Keratinocyte (primary cell): ENCODE measurements at regions not wholly inside any gene's neighbourhood (a gene's known extent, or its start where the extent isn't known, plus 50 kb on each side); places are given as distances from the start of the nearest gene placed in this dataset.

ENCODE experiments used
- DNase-seq: peaks from one replicate; pipeline ENCODE4 v3.0.0-alpha.2; 2011; ENCODE audit warnings: low read depth, missing footprints, low spot score
- FAIRE-seq: peaks from 2 replicates; lab custom pipeline; 2011; peaks lifted over from hg19 to GRCh38; lab: Jason Lieb, UNC
- H2AFZ ChIP-seq: 2 replicates; pipeline ENCODE4 v1.6.0; 2012; ENCODE audit warnings: low read length, control low read depth, inconsistent platforms; ENCODE audit not compliant: control insufficient read depth
- H3K27ac ChIP-seq: 2 replicates; pipeline ENCODE4 v1.5.1; 2011; ENCODE audit warnings: low read length; ENCODE audit not compliant: control insufficient read depth, insufficient read depth
- H3K27me3 ChIP-seq: 3 replicates; pipeline ENCODE4 v1.6.0; 2011; ENCODE audit warnings: low read length; ENCODE audit not compliant: control insufficient read depth, insufficient read depth; ENCODE audit errors: extremely low read depth
- H3K36me3 ChIP-seq, 2 experiments: 2 replicates in 1 of 2; 3 replicates in 1 of 2; pipeline ENCODE4 v1.5.1; 2011; ENCODE audit warnings: low read length in 2 of 2, mild to moderate bottlenecking in 1 of 2; ENCODE audit not compliant: control insufficient read depth in 2 of 2, insufficient read depth in 2 of 2; ENCODE audit errors: extremely low read depth in 1 of 2
- H3K4me1 ChIP-seq: 3 replicates; pipeline ENCODE4 v1.5.1; 2011; ENCODE audit warnings: low read length; ENCODE audit not compliant: control insufficient read depth, insufficient read depth; ENCODE audit errors: extremely low read depth
- H3K4me2 ChIP-seq: 3 replicates; pipeline ENCODE4 v1.6.0; 2011; ENCODE audit warnings: low read depth, low read length; ENCODE audit not compliant: control insufficient read depth, insufficient read depth; ENCODE audit errors: extremely low read depth
- H3K4me3 ChIP-seq, 3 experiments: fragments of 200-600 bp in 1 of 3; sonication (generic) in 1 of 3; 2 replicates in 2 of 3; 3 replicates in 1 of 3; pipeline ENCODE4 v1.5.1; 2011 to 2016; ENCODE audit warnings: low read length in 3 of 3, mild to moderate bottlenecking in 3 of 3, control low read depth in 2 of 3, inconsistent platforms in 1 of 3, low read depth in 1 of 3, mixed read lengths in 1 of 3, mixed run types in 1 of 3, moderate library complexity in 1 of 3; ENCODE audit not compliant: control insufficient read depth in 2 of 3, insufficient read depth in 2 of 3; ENCODE audit errors: extremely low read depth in 1 of 3
- H3K79me2 ChIP-seq: 2 replicates; pipeline ENCODE4 v1.6.0; 2012; ENCODE audit warnings: low read length; ENCODE audit not compliant: control insufficient read depth, insufficient read depth
- H3K9ac ChIP-seq: 3 replicates; pipeline ENCODE4 v1.6.0; 2011; ENCODE audit warnings: low read length; ENCODE audit not compliant: control insufficient read depth, insufficient read depth; ENCODE audit errors: extremely low read depth
- H3K9me1 ChIP-seq: 3 replicates; pipeline ENCODE4 v1.6.0; 2011; ENCODE audit warnings: low read length; ENCODE audit not compliant: control insufficient read depth, insufficient read depth; ENCODE audit errors: extremely low read depth
- H3K9me3 ChIP-seq: 2 replicates; pipeline ENCODE4 v1.5.1; 2012; ENCODE audit warnings: low read depth, low read length; ENCODE audit not compliant: control insufficient read depth
- H4K20me1 ChIP-seq: 3 replicates; pipeline ENCODE4 v1.6.0; 2011; ENCODE audit warnings: low read length; ENCODE audit not compliant: control insufficient read depth, insufficient read depth; ENCODE audit errors: extremely low read depth
- CTCF ChIP-seq, 3 experiments: IDR thresholded peaks in 1 of 3; conservative IDR thresholded peaks in 1 of 3; optimal IDR thresholded peaks in 1 of 3; 2 replicates in 2 of 3; 3 replicates in 1 of 3; pipeline versions ENCODE3 to v1.5.1; 2011; ENCODE audit warnings: low read length in 3 of 3, mild to moderate bottlenecking in 3 of 3, moderate library complexity in 2 of 3, control low read depth in 1 of 3, inconsistent platforms in 1 of 3; ENCODE audit not compliant: insufficient read depth in 2 of 3; ENCODE audit errors: extremely low read depth in 1 of 3
- EZH2 ChIP-seq: IDR thresholded peaks from one replicate; pipeline ENCODE4 v1.6.1; 2012; ENCODE audit warnings: inconsistent platforms, mild to moderate bottlenecking, low read length, moderate library complexity
- dilution Hi-C: fragments of 300-500 bp; cut with MboI; formaldehyde crosslinking; loops from one replicate; pipeline ENCODE4 v1.7.0; 2020; ENCODE audit warnings: low sequenced_read_pairs; ENCODE audit not compliant: extremely low pct_ligation_motif_present

GRCh38 chr17:13107676-13108235 is 89.9 kb upstream of the ELAC2 start:
- Histone ChIP-seq H3K79me2 (no peaks in the 10 kb centered on the region), H3K27me3 (no peaks in the 10 kb centered on the region)
- no peak for DNase-seq

DNA sequence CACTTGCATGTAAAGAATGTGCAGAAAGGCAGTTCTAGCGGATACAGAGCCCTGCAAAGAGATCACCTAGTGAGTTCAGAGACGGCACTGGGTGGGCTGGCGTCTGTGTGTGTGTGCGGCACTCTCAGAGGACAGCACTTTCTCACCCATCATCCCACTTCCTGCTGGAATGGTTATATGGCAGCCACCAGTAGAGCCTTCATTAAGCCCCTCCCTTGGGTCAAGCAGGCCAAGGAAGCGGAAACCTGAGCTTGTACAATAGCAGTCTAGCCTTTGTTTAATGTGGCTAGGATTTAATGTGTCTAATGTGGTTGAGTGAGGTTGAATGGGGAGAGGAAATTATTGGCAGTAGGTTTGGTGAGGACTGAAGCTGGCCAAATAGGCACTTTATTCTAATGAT is 88.3 kb upstream of the ELAC2 start:
- no peak overlapping the region for H3K27ac ChIP-seq
- dilution Hi-C loops, result no loop called here
- H2AFZ ChIP-seq, result no peak overlapping the region
- no peak for FAIRE-seq
- H4K20me1 ChIP-seq, result no peaks in the 10 kb centered on the region
- H3K9ac ChIP-seq, result no peak overlapping the region
- H3K9me3 ChIP-seq, result no peaks in the 10 kb centered on the region
- no peak for DNase-seq
- H3K4me2 ChIP-seq, result no peak overlapping the region
- no peaks in the 10 kb centered on the region for H3K4me1 ChIP-seq
- H3K36me3 ChIP-seq, result no peaks in the 10 kb centered on the region
- H3K79me2 ChIP-seq, result no peaks in the 10 kb centered on the region
- H3K27me3 ChIP-seq, result no peaks in the 10 kb centered on the region
- TF ChIP-seq EZH2 (no peak), CTCF (optimal IDR thresholded peaks at IDR 0.05 in 1 of 3, IDR thresholded peaks at IDR 0.05 in 1 of 3, conservative IDR thresholded peaks at IDR 0.05 in 1 of 3; ENCODE audit: extremely low read depth in 1 of 3, insufficient read depth in 2 of 3, low read length in 3 of 3) (no peak)
- no peaks in the 10 kb centered on the region for H3K9me1 ChIP-seq
- no peak overlapping the region for H3K4me3 ChIP-seq

More at GRCh38 chr17:13107676-13108235, 89.9 kb upstream of the ELAC2 start:
- no peaks in the 10 kb centered on the region for H3K9me1 ChIP-seq
- H3K36me3 ChIP-seq, result no peaks in the 10 kb centered on the region
- H3K9me3 ChIP-seq, result no peaks in the 10 kb centered on the region
- H3K4me3 ChIP-seq, result no peak overlapping the region
- no peaks in the 10 kb centered on the region for H4K20me1 ChIP-seq
- H3K4me2 ChIP-seq, result no peak overlapping the region
- H3K4me1 ChIP-seq, result no peaks in the 10 kb centered on the region
- H3K27ac ChIP-seq, result no peak overlapping the region
- FAIRE-seq, result no peak
- H3K9ac ChIP-seq, result no peak overlapping the region
- dilution Hi-C loops, result no loop called here
- TF ChIP-seq CTCF (optimal IDR thresholded peaks at IDR 0.05 in 1 of 3, IDR thresholded peaks at IDR 0.05 in 1 of 3, conservative IDR thresholded peaks at IDR 0.05 in 1 of 3; ENCODE audit: extremely low read depth in 1 of 3, insufficient read depth in 2 of 3, low read length in 3 of 3), result no peak
- no peak for TF ChIP-seq EZH2
- H2AFZ ChIP-seq, result no peak overlapping the region
